HepG2 (cell line): ENCODE measurements at regions not wholly inside any gene's neighbourhood (a gene's known extent, or its start where the extent isn't known, plus 50 kb on each side); places are given as distances from the start of the nearest gene placed in this dataset.
"Not testable (repeated sequence)": the region's sequence is repeated elsewhere in the genome, so short reads cannot be mapped to it uniquely, and the experiment has no call there.

ENCODE experiments used
- ATAC-seq: fragments of 200-7000 bp; cut with Tn5 transposase; 3 replicates; pipeline ENCODE4 v1.9.1; 2020; ENCODE audit warnings: mild to moderate bottlenecking, moderate library complexity
- BruUV-seq: library from RNA; stranded (reverse); fragments of 400-500 nt; replicated peaks from 2 replicates; lab custom pipeline; 2021; lab: Mats Ljungman, UMichigan
- CTCF ChIA-PET: fragments of 300-600 bp; formaldehyde crosslinking; extraction: SDS; loops from one replicate; lab custom pipeline; 2021; ENCODE audit warnings: low total read pairs, inconsistent platforms, low intra/inter-chr PET ratio; lab: Yijun Ruan, JAX
- POLR2A ChIA-PET: fragments of 350-600 bp; sonication (Branson Sonifier 250); formaldehyde crosslinking; loops from one replicate; lab custom pipeline; 2020; ENCODE audit warnings: antibody characterized with exemption, inconsistent platforms; lab: Yijun Ruan, JAX
- DNase-seq: peaks from one replicate; pipeline ENCODE4 v3.0.0-alpha.2; 2015; ENCODE audit warnings: low spot score
- FAIRE-seq: peaks from 3 replicates; lab custom pipeline; 2011; peaks lifted over from hg19 to GRCh38; lab: Jason Lieb, UNC
- H2AFZ ChIP-seq: one replicate; pipeline ENCODE4 v1.6.1; 2011; ENCODE audit warnings: low read length, inconsistent platforms
- H3K27ac ChIP-seq: fragments of 300-600 bp; 3 replicates; pipeline ENCODE4 v1.8.0; 2011; ENCODE audit warnings: mixed run types, mild to moderate bottlenecking, mixed read lengths, low read length, inconsistent platforms; ENCODE audit not compliant: insufficient read depth; ENCODE audit errors: extremely low read length
- H3K27me3 ChIP-seq, 2 experiments: fragments of 200-600 bp in 1 of 2; 2 replicates in 1 of 2; 3 replicates in 1 of 2; pipeline versions ENCODE4 v1.6.0 to v1.8.0; 2011; ENCODE audit warnings: low read length in 2 of 2, mild to moderate bottlenecking in 2 of 2, moderate library complexity in 2 of 2, inconsistent platforms in 1 of 2; ENCODE audit not compliant: insufficient read depth in 2 of 2, control insufficient read depth in 1 of 2
- H3K36me3 ChIP-seq, 2 experiments: fragments of 200-600 bp in 1 of 2; replicated peaks in 1 of 2; 2 replicates in 1 of 2; 3 replicates in 1 of 2; pipeline versions ENCODE4 v1.5.1 to v1.8.0; 2011; ENCODE audit warnings: low read length in 2 of 2, inconsistent platforms in 1 of 2; ENCODE audit not compliant: insufficient read depth in 2 of 2, control insufficient read depth in 1 of 2
- H3K4me1 ChIP-seq: 2 replicates; pipeline ENCODE4 v1.5.1; 2012; ENCODE audit warnings: low read length, inconsistent platforms; ENCODE audit not compliant: insufficient read depth
- H3K4me2 ChIP-seq: 2 replicates; pipeline ENCODE4 v1.6.0; 2011; ENCODE audit warnings: low read depth, low read length, inconsistent platforms
- H3K4me3 ChIP-seq, 3 experiments: fragments of 200-600 bp in 1 of 3; sonication (generic), shearing (Covaris generic) in 1 of 3; replicated peaks in 1 of 3; 2 replicates each; pipeline ENCODE4 v1.5.1; 2011 to 2016; ENCODE audit warnings: low read length in 3 of 3, inconsistent platforms in 2 of 3, low read depth in 2 of 3, mild to moderate bottlenecking in 2 of 3, control low read depth in 1 of 3, mixed read lengths in 1 of 3; ENCODE audit not compliant: insufficient read depth in 1 of 3
- H3K79me2 ChIP-seq: one replicate; pipeline ENCODE4 v1.6.1; 2011; ENCODE audit warnings: low read length, inconsistent platforms; ENCODE audit not compliant: insufficient read depth
- H3K9ac ChIP-seq: 2 replicates; pipeline ENCODE4 v1.6.0; 2011; ENCODE audit warnings: mild to moderate bottlenecking, low read depth, low read length, inconsistent platforms; ENCODE audit not compliant: insufficient read depth
- H3K9me3 ChIP-seq: 2 replicates; pipeline ENCODE4 v1.5.1; 2012; ENCODE audit warnings: mild to moderate bottlenecking, low read length
- H4K20me1 ChIP-seq: 2 replicates; pipeline ENCODE4 v1.6.0; 2011; ENCODE audit warnings: inconsistent platforms, mild to moderate bottlenecking, low read length, moderate library complexity; ENCODE audit not compliant: insufficient read depth
- ZNF343 ChIP-seq: sonication (generic); formaldehyde crosslinking; IDR thresholded peaks from 2 replicates; pipeline ENCODE4 v1.4.0; 2020; ENCODE audit warnings: mild to moderate bottlenecking, missing genetic modification reagents
- WGBS: methylation state at CpG from one replicate; pipeline ENCODE4 v1.1.6; 2017; ENCODE audit warnings: low lambda C conversion rate; 5-methylcytosine and 5-hydroxymethylcytosine counted together
- in situ Hi-C: cut with HindIII; loops from 2 replicates; pipeline ENCODE4 v1.10.0; 2017; ENCODE audit warnings: low pct_unique_long_range_greater_than_20kb; ENCODE audit not compliant: extremely low pct_ligation_motif_present
- intact Hi-C: fragments of 100-400 bp; cut with micrococcal nuclease; formaldehyde crosslinking; loops from one replicate; pipeline ENCODE4 v1.10.0; 2022; ENCODE audit not compliant: unreplicated experiment

DNA sequence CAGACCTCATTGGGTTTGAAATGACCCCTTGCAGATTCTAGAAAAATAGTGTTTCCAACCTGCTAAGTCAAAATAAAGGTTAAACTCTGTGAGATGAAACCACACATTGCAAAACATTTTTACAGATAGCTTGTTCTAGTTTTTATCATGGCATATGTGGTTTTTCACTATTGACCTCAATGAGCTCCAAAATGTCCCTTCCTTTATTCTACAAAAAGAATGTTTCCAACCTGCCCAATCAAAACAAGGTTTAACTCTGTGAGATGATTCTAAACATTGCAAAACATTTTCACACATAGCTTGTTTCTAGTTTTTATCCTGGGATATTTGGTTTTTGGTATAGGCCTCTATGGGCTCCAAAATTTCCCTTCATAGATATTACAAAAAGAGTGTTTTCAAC, 286.0 kb upstream of the ZNF337 start:
- H3K4me1 ChIP-seq, BruUV-seq, H2AFZ ChIP-seq, ATAC-seq, H3K4me3 ChIP-seq, DNase-seq, FAIRE-seq, H3K9me3 ChIP-seq, H3K27ac ChIP-seq, CTCF ChIA-PET, H4K20me1 ChIP-seq, H3K9ac ChIP-seq, intact Hi-C loops, in situ Hi-C loops, H3K36me3 ChIP-seq, H3K79me2 ChIP-seq, POLR2A ChIA-PET, H3K4me2 ChIP-seq: not testable (repeated sequence)
- H3K27me3 ChIP-seq: peaks cover 2 to 28% of the 10 kb centered on the region in 2 experiments; a peak in 3 of 5 replicates

DNA sequence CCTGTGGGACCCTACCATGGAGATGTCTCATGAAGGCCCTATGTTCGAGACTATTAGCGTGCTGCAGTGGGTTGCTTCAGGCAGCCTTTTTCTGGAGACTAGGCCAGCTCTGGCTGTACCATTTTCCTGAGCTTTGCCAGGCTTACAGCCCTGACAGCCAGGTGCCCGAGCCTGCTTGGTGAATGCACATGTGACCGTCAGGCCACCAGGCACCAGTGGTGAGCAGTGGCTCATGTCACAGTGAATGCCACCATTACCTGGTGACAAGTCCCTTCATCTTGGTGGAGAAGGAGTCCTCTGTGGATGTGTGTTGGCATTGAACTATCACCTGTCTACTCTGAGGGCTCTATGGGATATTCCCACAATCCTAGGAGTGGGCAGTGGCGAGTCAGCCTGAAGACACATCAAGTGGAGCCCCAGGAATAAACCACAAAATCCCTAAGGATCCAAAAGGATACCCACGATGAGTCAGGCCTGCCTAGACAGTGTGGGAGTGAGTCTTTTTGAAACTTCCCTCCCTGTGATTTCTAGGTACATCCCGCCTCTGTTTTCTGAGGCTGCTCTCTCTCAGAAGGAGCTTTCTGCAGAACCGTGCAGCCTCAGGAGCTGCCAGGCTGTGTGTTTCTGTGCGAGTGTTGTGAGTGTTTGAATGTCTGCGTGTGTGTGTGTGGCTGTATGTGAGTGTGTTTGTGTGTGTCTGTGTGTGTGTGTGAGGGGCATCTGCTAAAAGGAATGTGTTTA, 282.0 kb upstream of the ZNF337 start:
- H4K20me1 ChIP-seq, CTCF ChIA-PET, H3K9me3 ChIP-seq, FAIRE-seq, DNase-seq, ATAC-seq, in situ Hi-C loops, H3K9ac ChIP-seq, H3K4me2 ChIP-seq, BruUV-seq, H3K36me3 ChIP-seq, H3K79me2 ChIP-seq, POLR2A ChIA-PET, intact Hi-C loops, H3K27me3 ChIP-seq, H2AFZ ChIP-seq, H3K27ac ChIP-seq, H3K4me1 ChIP-seq, H3K4me3 ChIP-seq: not testable (repeated sequence)
- WGBS: 22% methylated on average over 9 of the region's 10 CpGs

- H3K36me3 ChIP-seq, H2AFZ ChIP-seq, CTCF ChIA-PET, POLR2A ChIA-PET, H3K27me3 ChIP-seq, FAIRE-seq, H3K9me3 ChIP-seq, ATAC-seq, H4K20me1 ChIP-seq, in situ Hi-C loops, H3K4me3 ChIP-seq, H3K79me2 ChIP-seq, DNase-seq, BruUV-seq, H3K27ac ChIP-seq, H3K9ac ChIP-seq, H3K4me2 ChIP-seq, intact Hi-C loops, H3K4me1 ChIP-seq: not testable (repeated sequence)
- TF ChIP-seq ZNF343 (CRISPR knock-in tag): peak; percentile 77; the same call in 1 of the 2 replicates
- 2% methylated on average over 3 of the region's 3 CpGs for WGBS
These were observed 279.2 kb upstream of the ZNF337 start for GRCh38 chr20:25975816-25976215.

DNA sequence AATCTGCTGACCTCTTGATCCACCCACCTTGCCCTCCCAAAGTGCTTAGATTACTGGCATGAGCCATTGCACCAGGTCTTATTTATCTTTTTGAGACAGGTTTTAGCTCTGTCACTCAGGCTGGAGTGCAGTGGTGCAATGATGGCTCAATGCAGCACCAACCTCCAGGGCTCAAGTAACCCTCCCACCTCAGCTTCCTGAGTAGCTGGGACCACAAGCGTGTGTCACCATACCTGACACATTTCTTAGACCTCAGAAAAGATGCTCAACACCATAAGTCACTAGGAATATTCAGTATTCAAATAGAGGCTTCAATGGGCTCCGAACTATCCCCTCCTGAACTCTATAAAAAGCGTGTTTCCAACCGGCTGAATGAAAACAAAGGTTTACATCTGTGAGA, 268.6 kb upstream of the ZNF337 start:
- DNase-seq, H2AFZ ChIP-seq, H3K4me3 ChIP-seq, H3K4me1 ChIP-seq, intact Hi-C loops, H3K79me2 ChIP-seq, H3K9me3 ChIP-seq, FAIRE-seq, H3K27ac ChIP-seq, ATAC-seq, H3K4me2 ChIP-seq, H4K20me1 ChIP-seq, BruUV-seq, H3K36me3 ChIP-seq, CTCF ChIA-PET, H3K9ac ChIP-seq, POLR2A ChIA-PET, H3K27me3 ChIP-seq, in situ Hi-C loops: not testable (repeated sequence)
- WGBS: 22% methylated on average over 4 of the region's 4 CpGs
